22Rv1 (cell line): ENCODE measurements at regions not wholly inside any gene's neighbourhood (a gene's known extent, or its start where the extent isn't known, plus 50 kb on each side); places are given as distances from the start of the nearest gene placed in this dataset.

Source experiments
- H3K27ac ChIP-seq: fragments of 450-650 bp; 2 replicates; pipeline ENCODE4 v1.5.1; 2017
- ZFX ChIP-seq: fragments of 450-650 bp; IDR thresholded peaks from 2 replicates; pipeline ENCODE4 v1.6.1; 2017; ENCODE audit warnings: antibody characterized with exemption, borderline replicate concordance
- TF ChIP-seq, protein P1 (sequence below): fragments of 450-650 bp; IDR thresholded peaks from 2 replicates; pipeline ENCODE4 v1.5.1; 2017; ENCODE audit warnings: mild to moderate bottlenecking

DNA sequence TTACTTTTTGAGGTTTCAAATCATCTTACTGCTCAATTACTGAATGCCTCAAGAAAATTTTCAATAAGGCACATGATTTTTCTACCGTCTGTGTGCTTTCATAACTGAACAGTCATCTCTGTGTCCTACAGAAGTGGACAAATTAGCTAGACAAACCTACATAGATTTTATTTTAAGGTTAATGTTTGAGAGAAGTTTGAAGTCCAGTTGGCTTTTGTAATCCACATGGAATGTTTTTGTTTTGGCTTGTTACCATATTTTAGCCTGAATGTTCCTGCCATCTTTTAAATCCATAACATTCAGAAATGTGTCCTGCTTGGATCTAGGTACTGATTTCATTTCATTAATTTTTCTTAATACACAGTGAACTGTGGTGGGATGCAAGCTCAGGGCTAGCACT lies 730.1 kb downstream of the IGSF11 start:
- TF ChIP-seq ZFX: no peak
- TF ChIP-seq, protein P1, sequence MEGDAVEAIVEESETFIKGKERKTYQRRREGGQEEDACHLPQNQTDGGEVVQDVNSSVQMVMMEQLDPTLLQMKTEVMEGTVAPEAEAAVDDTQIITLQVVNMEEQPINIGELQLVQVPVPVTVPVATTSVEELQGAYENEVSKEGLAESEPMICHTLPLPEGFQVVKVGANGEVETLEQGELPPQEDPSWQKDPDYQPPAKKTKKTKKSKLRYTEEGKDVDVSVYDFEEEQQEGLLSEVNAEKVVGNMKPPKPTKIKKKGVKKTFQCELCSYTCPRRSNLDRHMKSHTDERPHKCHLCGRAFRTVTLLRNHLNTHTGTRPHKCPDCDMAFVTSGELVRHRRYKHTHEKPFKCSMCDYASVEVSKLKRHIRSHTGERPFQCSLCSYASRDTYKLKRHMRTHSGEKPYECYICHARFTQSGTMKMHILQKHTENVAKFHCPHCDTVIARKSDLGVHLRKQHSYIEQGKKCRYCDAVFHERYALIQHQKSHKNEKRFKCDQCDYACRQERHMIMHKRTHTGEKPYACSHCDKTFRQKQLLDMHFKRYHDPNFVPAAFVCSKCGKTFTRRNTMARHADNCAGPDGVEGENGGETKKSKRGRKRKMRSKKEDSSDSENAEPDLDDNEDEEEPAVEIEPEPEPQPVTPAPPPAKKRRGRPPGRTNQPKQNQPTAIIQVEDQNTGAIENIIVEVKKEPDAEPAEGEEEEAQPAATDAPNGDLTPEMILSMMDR: no peak
- no peak overlapping the region for H3K27ac ChIP-seq

DNA sequence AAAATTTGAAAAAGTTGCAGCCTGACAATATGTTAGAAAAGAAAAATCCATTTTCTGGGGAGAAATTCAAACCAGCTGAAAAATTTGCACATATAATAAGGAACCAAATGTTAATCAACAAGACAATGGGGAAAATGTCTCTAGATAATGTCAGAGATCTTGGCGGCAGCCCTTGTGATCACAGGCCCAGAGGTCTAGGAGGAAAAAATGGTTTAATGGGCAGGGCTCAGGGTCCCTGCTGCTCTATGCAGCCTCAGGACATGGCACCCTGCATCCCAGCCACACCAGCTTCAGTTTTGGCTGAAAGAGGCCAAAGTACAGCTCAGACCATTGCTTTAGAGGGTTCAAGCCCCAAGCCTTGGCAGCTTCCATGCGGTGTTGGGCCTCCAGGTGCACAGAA lies 701.9 kb downstream of the IGSF11 start:
- TF ChIP-seq, protein P1: no peak
- no peak for TF ChIP-seq ZFX
- no peak overlapping the region for H3K27ac ChIP-seq

DNA sequence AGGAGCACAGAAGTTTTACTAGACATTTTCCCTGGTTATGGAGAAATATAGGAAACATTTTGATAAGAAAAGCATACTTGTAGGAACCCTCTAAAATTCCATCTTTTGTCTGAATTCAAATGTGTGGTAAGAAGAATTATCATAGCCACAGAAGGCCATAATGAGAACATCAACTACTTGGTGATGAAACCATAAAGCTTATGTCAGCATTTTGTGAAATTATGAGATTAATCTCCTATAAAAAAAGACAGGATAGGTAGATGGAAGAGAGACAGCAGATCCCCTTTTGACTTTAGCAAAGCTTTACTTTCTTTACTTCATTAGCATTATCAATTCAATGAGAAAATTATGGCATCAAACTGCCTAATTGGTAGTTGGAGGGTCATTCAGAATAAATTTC lies 697.0 kb downstream of the IGSF11 start:
- no peak overlapping the region for H3K27ac ChIP-seq
- no peak for TF ChIP-seq ZFX
- TF ChIP-seq, protein P1: no peak

DNA sequence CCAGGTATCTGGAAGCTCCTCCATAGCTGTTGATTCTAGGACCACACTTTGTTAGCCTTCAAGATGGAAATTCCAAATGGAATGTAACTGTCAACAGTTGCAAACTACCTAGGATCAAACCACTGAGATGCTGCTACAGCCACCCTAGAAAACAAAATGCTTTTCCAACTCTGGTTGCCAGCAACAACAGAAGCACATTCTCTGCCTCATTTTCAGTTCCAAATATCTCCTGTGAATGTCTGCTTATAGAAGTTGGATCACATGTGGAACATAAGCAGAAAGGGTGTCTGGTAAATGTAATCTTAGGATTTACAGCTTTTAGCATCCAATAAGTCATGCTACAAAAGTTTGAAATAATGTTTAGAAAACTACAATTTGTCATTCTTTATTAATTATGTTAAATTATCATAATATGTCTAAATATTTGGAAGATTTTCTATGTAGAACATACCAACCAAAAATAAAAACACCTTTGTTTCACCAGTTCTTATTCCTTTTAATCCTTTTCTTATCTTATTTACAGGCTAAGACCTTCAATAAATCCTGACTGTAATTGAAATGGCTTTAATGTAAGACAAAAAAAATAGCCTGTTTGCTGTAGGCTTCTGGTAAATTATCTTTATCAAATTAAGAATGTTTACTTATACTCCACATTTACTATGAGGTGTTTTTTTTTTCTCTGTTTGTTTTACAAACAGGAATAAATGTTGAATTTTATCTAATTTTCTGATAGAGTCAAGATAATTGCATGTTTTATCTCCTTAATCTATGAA lies 687.1 kb downstream of the IGSF11 start:
- no peak overlapping the region for H3K27ac ChIP-seq
- TF ChIP-seq, protein P1: no peak
- TF ChIP-seq ZFX: no peak

DNA sequence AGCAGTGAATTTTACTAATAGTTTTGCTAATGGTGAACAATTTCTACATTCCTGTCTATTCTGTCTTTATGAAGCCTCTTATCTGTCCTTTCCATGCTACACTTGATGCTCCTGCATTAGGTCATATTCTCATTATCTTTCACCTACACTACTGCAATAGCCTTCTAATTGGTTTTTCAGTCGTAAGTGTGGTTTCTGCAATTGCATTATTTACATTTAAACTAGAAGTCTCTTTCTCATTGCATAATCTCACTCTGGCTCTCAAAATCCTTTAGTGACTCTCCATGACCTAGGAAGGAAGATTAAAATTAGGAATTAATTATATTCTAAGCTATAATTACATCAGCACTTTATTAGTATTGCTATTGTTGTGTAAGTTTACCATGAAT lies 686.5 kb downstream of the IGSF11 start:
- no peak overlapping the region for H3K27ac ChIP-seq
- TF ChIP-seq, protein P1: no peak
- TF ChIP-seq ZFX: no peak

DNA sequence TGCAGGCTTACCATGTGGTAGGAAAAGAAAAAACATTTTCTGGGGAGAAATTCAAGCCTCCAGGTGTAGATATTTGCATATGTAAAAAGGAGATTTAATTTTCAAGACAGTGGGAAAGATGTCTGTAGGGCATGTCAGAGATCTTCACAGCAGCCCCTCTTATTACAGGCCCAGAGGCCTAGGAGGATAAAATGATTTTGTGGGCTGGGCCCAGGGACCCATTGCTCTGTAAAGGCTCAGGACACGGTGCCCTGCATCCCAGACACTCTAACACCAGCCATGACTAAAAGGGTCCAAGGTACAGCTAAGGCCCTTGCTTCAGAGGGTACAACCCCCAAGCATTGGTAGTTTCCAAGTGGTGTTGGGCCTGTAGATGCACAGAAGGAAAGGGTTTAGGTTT lies 680.1 kb downstream of the IGSF11 start:
- H3K27ac ChIP-seq: no peak overlapping the region
- TF ChIP-seq, protein P1: no peak
- no peak for TF ChIP-seq ZFX

DNA sequence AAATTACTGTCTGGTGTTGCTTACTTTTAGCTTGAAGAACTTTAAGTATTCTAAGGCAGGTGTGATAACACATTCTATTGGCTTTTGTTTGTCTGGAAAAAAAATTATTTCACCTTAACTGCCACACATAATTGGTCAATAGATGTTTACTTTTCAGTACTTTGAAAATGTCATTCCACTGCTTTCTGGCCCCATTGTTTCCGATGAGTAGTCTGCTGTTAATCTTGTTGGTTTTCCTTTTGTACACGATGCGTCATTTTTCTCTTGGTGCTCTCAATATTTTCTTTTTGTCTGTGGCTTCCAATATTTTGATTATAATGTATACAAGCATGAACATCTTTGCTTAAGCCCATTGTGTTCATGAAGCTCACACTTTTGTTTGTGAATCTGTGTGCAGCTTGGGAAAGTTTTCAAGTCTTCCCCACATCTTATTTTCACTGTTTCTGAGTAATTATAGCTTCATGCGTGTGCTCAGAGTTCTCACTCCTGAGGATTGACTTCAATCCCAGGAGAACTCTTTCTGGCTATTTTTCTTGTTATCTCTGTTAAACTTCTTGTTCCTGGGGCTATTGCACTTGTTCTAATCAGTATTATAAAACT lies 664.7 kb downstream of the IGSF11 start:
- TF ChIP-seq, protein P1: no peak
- no peak for TF ChIP-seq ZFX
- H3K27ac ChIP-seq: no peak overlapping the region
